ENCODE measurements at regions not wholly inside any gene's neighbourhood (a gene's known extent, or its start where the extent isn't known, plus 50 kb on each side); places are given as distances from the start of the nearest gene placed in this dataset.

- no peak for DNase-seq (ENCODE audit: low read depth)
- no peak for TF ChIP-seq MAX (IDR thresholded peaks at IDR 0.05; ENCODE audit: low read depth, low read length)
- no peak for TF ChIP-seq MYC (IDR thresholded peaks at IDR 0.05; ENCODE audit: low read depth, low read length)
- no peak for TF ChIP-seq CTCF (IDR thresholded peaks at IDR 0.05; ENCODE audit: low read depth, low read length)
- H3K4me3 ChIP-seq (ENCODE audit: low read depth, low read length): no peak overlapping the region
Observed at GRCh38 chr2:19787134-19787533, 114.6 kb downstream of the TTC32 start.

- no peak overlapping the region for H3K4me3 ChIP-seq (ENCODE audit: low read depth, low read length)
- DNase-seq (ENCODE audit: low read depth): peak; percentile 85
- no peak for TF ChIP-seq POLR2A (IDR thresholded peaks at IDR 0.05; ENCODE audit: extremely low read depth, insufficient read length)
- TF ChIP-seq MAX (IDR thresholded peaks at IDR 0.05; ENCODE audit: low read depth, low read length): peak; percentile 12; the same call in 1 of the 2 replicates
Observed at GRCh38 chr2:19786408-19787058, 115.2 kb downstream of the TTC32 start.

GRCh38 chr2:19785867-19786266, 115.9 kb downstream of the TTC32 start:
- no peak for TF ChIP-seq MAX (IDR thresholded peaks at IDR 0.05; ENCODE audit: low read depth, low read length)
- no peak for TF ChIP-seq POLR2A (IDR thresholded peaks at IDR 0.05; ENCODE audit: extremely low read depth, insufficient read length)
- no peak for TF ChIP-seq CTCF (IDR thresholded peaks at IDR 0.05; ENCODE audit: low read depth, low read length)
- no peak for TF ChIP-seq MYC (IDR thresholded peaks at IDR 0.05; ENCODE audit: low read depth, low read length)
- no peak for DNase-seq (ENCODE audit: low read depth)
- H3K4me3 ChIP-seq (ENCODE audit: low read depth, low read length): no peak overlapping the region

GRCh38 chr2:19785447-19785846, 116.3 kb downstream of the TTC32 start:
- TF ChIP-seq MYC (IDR thresholded peaks at IDR 0.05; ENCODE audit: low read depth, low read length): no peak
- no peak for TF ChIP-seq POLR2A (IDR thresholded peaks at IDR 0.05; ENCODE audit: extremely low read depth, insufficient read length)
- TF ChIP-seq CTCF (IDR thresholded peaks at IDR 0.05; ENCODE audit: low read depth, low read length): no peak
- TF ChIP-seq MAX (IDR thresholded peaks at IDR 0.05; ENCODE audit: low read depth, low read length): no peak
- no peak for DNase-seq (ENCODE audit: low read depth)
- H3K4me3 ChIP-seq (ENCODE audit: low read depth, low read length): no peak overlapping the region

- no peak for DNase-seq (ENCODE audit: low read depth)
- TF ChIP-seq MYC (IDR thresholded peaks at IDR 0.05; ENCODE audit: low read depth, low read length) (no peak), CTCF (IDR thresholded peaks at IDR 0.05; ENCODE audit: low read depth, low read length) (no peak), MAX (IDR thresholded peaks at IDR 0.05; ENCODE audit: low read depth, low read length) (no peak), POLR2A (IDR thresholded peaks at IDR 0.05; ENCODE audit: extremely low read depth, insufficient read length) (no peak)
Observed at GRCh38 chr2:19784456-19784855, 117.3 kb downstream of the TTC32 start.

GRCh38 chr2:19783935-19784334, 117.8 kb downstream of the TTC32 start:
- TF ChIP-seq CTCF (IDR thresholded peaks at IDR 0.05; ENCODE audit: low read depth, low read length): no peak
- TF ChIP-seq MAX (IDR thresholded peaks at IDR 0.05; ENCODE audit: low read depth, low read length): no peak
- no peak for TF ChIP-seq MYC (IDR thresholded peaks at IDR 0.05; ENCODE audit: low read depth, low read length)
- no peak for TF ChIP-seq POLR2A (IDR thresholded peaks at IDR 0.05; ENCODE audit: extremely low read depth, insufficient read length)
- no peak for DNase-seq (ENCODE audit: low read depth)
- H3K4me3 ChIP-seq (ENCODE audit: low read depth, low read length): no peak overlapping the region

More at GRCh38 chr2:19784456-19784855, 117.3 kb downstream of the TTC32 start:
- H3K4me3 ChIP-seq (ENCODE audit: low read depth, low read length): no peak overlapping the region
